Liver (tissue), 8 donors: ENCODE measurements at regions not wholly inside any gene's neighbourhood (a gene's known extent, or its start where the extent isn't known, plus 50 kb on each side); places are given as distances from the start of the nearest gene placed in this dataset.

Source experiments
- DNase-seq: peaks from one replicate; pipeline ENCODE4 v3.0.0-alpha.2; 2017; ENCODE audit warnings: low spot score
- H3K27ac ChIP-seq, 2 donors: one replicate each; pipeline ENCODE4 v1.7.0; 2013; ENCODE audit warnings: inconsistent platforms in 2 of 2, low read length in 2 of 2, control low read depth in 1 of 2, low read depth in 1 of 2, mild to moderate bottlenecking in 1 of 2
- H3K27me3 ChIP-seq, 4 donors: one replicate each; pipeline versions ENCODE4 v1.6.1 to v1.7.0; 2013; ENCODE audit warnings: low read length in 3 of 4, inconsistent platforms in 1 of 4, mild to moderate bottlenecking in 1 of 4, moderate library complexity in 1 of 4; ENCODE audit not compliant: control insufficient read depth in 4 of 4, insufficient read depth in 4 of 4
- H3K36me3 ChIP-seq, 4 donors: one replicate each; pipeline versions ENCODE4 v1.6.1 to v1.7.0; 2013; ENCODE audit warnings: low read length in 3 of 4, mild to moderate bottlenecking in 3 of 4, low read depth in 1 of 4, moderate library complexity in 1 of 4; ENCODE audit not compliant: control insufficient read depth in 4 of 4, insufficient read depth in 3 of 4
- H3K4me1 ChIP-seq, 4 donors: one replicate each; pipeline versions ENCODE4 v1.6.1 to v1.7.0; 2013; ENCODE audit warnings: low read length in 3 of 4, mild to moderate bottlenecking in 3 of 4, moderate library complexity in 1 of 4; ENCODE audit not compliant: control insufficient read depth in 4 of 4, insufficient read depth in 4 of 4
- H3K4me3 ChIP-seq, 3 donors: one replicate each; pipeline versions ENCODE4 v1.6.1 to v1.7.0; 2013; ENCODE audit warnings: low read length in 3 of 3, control low read depth in 1 of 3, low read depth in 1 of 3, mild to moderate bottlenecking in 1 of 3
- H3K9ac ChIP-seq, 2 donors: one replicate each; pipeline ENCODE4 v1.7.0; 2013; ENCODE audit warnings: low read length in 2 of 2, mild to moderate bottlenecking in 2 of 2, moderate library complexity in 2 of 2, control low read depth in 1 of 2, low read depth in 1 of 2
- H3K9me3 ChIP-seq, 4 donors: one replicate each; pipeline versions ENCODE4 v1.6.1 to v1.7.0; 2013; ENCODE audit warnings: low read length in 3 of 4; ENCODE audit not compliant: control insufficient read depth in 4 of 4
- FOXA1 ChIP-seq: IDR thresholded peaks from 2 replicates; pipeline ENCODE4 v1.6.1; 2016; ENCODE audit warnings: antibody characterized with exemption
- FOXA2 ChIP-seq: IDR thresholded peaks from 2 replicates; pipeline ENCODE4 v1.6.1; 2016; ENCODE audit warnings: antibody characterized with exemption
- GABPA ChIP-seq, 2 donors: IDR thresholded peaks in 1 of 2; conservative IDR thresholded peaks in 1 of 2; 2 replicates each; pipeline ENCODE4 v1.6.1; 2016; ENCODE audit warnings: antibody characterized with exemption in 2 of 2, mild to moderate bottlenecking in 1 of 2, moderate library complexity in 1 of 2
- HNF4A ChIP-seq, 2 donors: conservative IDR thresholded peaks; 2 replicates each; pipeline ENCODE4 v1.6.1; 2016; ENCODE audit warnings: antibody characterized with exemption in 2 of 2, mild to moderate bottlenecking in 2 of 2
- HNF4G ChIP-seq: IDR thresholded peaks from 2 replicates; pipeline ENCODE4 v1.6.1; 2016; ENCODE audit warnings: antibody characterized with exemption
- JUND ChIP-seq, 2 donors: IDR thresholded peaks; 2 replicates each; pipeline ENCODE4 v1.6.1; 2016; ENCODE audit warnings: antibody characterized with exemption in 2 of 2
- NR2F2 ChIP-seq: IDR thresholded peaks from 2 replicates; pipeline ENCODE4 v1.6.1; 2016; ENCODE audit warnings: antibody characterized with exemption
- RXRA ChIP-seq, 2 donors: IDR thresholded peaks; 2 replicates each; pipeline ENCODE4 v1.6.1; 2017 to 2018; ENCODE audit warnings: antibody characterized with exemption in 2 of 2, mild to moderate bottlenecking in 1 of 2
- SP1 ChIP-seq: IDR thresholded peaks from 2 replicates; pipeline ENCODE4 v1.6.1; 2018; ENCODE audit warnings: antibody characterized with exemption, mild to moderate bottlenecking
- TAF1 ChIP-seq: conservative IDR thresholded peaks from 2 replicates; pipeline ENCODE4 v1.6.1; 2016; ENCODE audit warnings: antibody characterized with exemption, mild to moderate bottlenecking
- YY1 ChIP-seq: IDR thresholded peaks from 2 replicates; pipeline ENCODE4 v1.6.1; 2016; ENCODE audit warnings: antibody characterized with exemption, mild to moderate bottlenecking
- WGBS: extraction: QIAGEN DNeasy Blood & Tissue Kit; methylation state at CpG from one replicate; pipeline ENCODE4 v1.1.7; 2013; 5-methylcytosine and 5-hydroxymethylcytosine counted together
- TF ChIP-seq, protein P1 (sequence below): fragments of 150-350 bp; IDR thresholded peaks from 2 replicates; pipeline ENCODE4 v1.5.1; 2017; ENCODE audit warnings: improper control_type of control experiment, low read depth, low read length; ENCODE audit not compliant: missing input control
- TF ChIP-seq, protein P2 (sequence below): IDR thresholded peaks from 2 replicates; pipeline ENCODE4 v1.6.1; 2016; ENCODE audit warnings: antibody characterized with exemption
- TF ChIP-seq, protein P3 (sequence below): IDR thresholded peaks from 2 replicates; pipeline ENCODE4 v1.6.1; 2016; ENCODE audit warnings: antibody characterized with exemption
- TF ChIP-seq, protein P4 (sequence below): IDR thresholded peaks from 2 replicates; pipeline ENCODE4 v1.6.1; 2016; ENCODE audit warnings: antibody characterized with exemption
- TF ChIP-seq, protein P5 (sequence below): IDR thresholded peaks from 2 replicates; pipeline ENCODE4 v1.6.1; 2016; ENCODE audit warnings: antibody characterized with exemption, mild to moderate bottlenecking
- donor health status: healthy.
- donor health status: healthy.
- donor health status: healthy.
- donor health status: healthy.
- donor health status: healthy.

DNA sequence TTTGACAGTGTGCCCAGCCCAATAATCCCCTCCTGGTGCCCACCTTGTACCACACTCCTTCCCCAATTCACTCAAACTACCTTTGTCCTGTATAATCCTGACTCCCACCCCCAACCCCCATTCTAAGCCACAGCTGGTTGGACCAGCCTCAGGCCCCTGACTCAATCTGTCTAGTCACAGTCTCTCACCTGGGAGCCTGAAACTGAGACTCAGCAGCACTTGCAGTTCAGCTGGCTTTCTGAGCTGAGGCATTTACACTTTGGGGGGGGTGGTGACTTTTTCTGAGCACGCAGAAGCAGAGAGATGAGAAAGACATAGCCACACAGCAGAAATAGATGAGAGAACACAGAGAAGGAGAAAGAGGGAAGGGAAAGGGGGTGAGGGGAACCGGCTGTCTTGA, 247.3 kb downstream of the MAN2A1 start:
- H3K9me3 ChIP-seq, result peaks cover 0 to 2% (median 0%) of the 10 kb centered on the region in 4 donors
- H3K27me3 ChIP-seq, result no peaks in the 10 kb centered on the region
- no peak for DNase-seq
- no peak overlapping the region for H3K9ac ChIP-seq
- no peaks in the 10 kb centered on the region for H3K36me3 ChIP-seq
- H3K4me3 ChIP-seq, result no peak overlapping the region
- WGBS, result 77% methylated on average over 2 of the region's 2 CpGs
- TF ChIP-seq, protein P1, sequence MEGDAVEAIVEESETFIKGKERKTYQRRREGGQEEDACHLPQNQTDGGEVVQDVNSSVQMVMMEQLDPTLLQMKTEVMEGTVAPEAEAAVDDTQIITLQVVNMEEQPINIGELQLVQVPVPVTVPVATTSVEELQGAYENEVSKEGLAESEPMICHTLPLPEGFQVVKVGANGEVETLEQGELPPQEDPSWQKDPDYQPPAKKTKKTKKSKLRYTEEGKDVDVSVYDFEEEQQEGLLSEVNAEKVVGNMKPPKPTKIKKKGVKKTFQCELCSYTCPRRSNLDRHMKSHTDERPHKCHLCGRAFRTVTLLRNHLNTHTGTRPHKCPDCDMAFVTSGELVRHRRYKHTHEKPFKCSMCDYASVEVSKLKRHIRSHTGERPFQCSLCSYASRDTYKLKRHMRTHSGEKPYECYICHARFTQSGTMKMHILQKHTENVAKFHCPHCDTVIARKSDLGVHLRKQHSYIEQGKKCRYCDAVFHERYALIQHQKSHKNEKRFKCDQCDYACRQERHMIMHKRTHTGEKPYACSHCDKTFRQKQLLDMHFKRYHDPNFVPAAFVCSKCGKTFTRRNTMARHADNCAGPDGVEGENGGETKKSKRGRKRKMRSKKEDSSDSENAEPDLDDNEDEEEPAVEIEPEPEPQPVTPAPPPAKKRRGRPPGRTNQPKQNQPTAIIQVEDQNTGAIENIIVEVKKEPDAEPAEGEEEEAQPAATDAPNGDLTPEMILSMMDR, result no peak
- TF ChIP-seq FOXA2 (no peak), SP1 (no peak), FOXA1 (no peak), HNF4A (conservative IDR thresholded peaks at IDR 0.05) (no peak), YY1 (no peak)
- TF ChIP-seq, protein P2, sequence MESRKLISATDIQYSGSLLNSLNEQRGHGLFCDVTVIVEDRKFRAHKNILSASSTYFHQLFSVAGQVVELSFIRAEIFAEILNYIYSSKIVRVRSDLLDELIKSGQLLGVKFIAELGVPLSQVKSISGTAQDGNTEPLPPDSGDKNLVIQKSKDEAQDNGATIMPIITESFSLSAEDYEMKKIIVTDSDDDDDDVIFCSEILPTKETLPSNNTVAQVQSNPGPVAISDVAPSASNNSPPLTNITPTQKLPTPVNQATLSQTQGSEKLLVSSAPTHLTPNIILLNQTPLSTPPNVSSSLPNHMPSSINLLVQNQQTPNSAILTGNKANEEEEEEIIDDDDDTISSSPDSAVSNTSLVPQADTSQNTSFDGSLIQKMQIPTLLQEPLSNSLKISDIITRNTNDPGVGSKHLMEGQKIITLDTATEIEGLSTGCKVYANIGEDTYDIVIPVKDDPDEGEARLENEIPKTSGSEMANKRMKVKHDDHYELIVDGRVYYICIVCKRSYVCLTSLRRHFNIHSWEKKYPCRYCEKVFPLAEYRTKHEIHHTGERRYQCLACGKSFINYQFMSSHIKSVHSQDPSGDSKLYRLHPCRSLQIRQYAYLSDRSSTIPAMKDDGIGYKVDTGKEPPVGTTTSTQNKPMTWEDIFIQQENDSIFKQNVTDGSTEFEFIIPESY, result no peak
- no peaks in the 10 kb centered on the region for H3K4me1 ChIP-seq
- no peak overlapping the region for H3K27ac ChIP-seq

DNA sequence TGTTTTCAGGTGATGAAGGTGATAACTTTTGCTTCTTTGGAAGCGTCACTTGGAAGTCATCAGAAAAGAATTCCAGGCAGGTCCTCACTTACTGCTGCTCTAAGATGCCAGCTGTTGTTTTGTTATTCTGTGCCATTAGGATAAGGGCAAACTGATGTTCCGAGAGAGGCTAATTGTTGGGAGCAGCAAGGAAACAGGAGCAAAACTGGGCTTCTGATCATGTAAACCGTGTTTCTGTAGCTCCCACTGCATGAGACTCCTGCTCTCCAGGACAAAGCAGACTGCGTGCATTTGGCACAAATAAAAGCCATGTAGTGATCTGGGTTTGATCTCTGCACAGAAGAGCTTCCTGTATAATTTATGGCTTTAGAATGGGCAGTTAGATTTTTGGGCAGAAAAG, 248.2 kb downstream of the MAN2A1 start:
- Histone ChIP-seq H3K4me3 (no peak overlapping the region), H3K36me3 (no peaks in the 10 kb centered on the region), H3K4me1 (no peaks in the 10 kb centered on the region), H3K27ac (no peak overlapping the region), H3K27me3 (no peaks in the 10 kb centered on the region), H3K9ac (no peak overlapping the region), H3K9me3 (peaks cover 0 to 2% (median 0%) of the 10 kb centered on the region in 4 donors)
- TF ChIP-seq TAF1 (no peak), JUND (IDR thresholded peaks at IDR 0.05) (no peak), FOXA1 (no peak), RXRA (IDR thresholded peaks at IDR 0.05) (no peak), NR2F2 (no peak), YY1 (no peak), FOXA2 (no peak), SP1 (no peak), HNF4A (conservative IDR thresholded peaks at IDR 0.05) (no peak), HNF4G (no peak), GABPA (IDR thresholded peaks at IDR 0.05 in 1 of 2, conservative IDR thresholded peaks at IDR 0.05 in 1 of 2) (no peak)
- TF ChIP-seq, protein P2, result no peak
- TF ChIP-seq, protein P3, sequence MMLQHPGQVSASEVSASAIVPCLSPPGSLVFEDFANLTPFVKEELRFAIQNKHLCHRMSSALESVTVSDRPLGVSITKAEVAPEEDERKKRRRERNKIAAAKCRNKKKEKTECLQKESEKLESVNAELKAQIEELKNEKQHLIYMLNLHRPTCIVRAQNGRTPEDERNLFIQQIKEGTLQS, result no peak
- TF ChIP-seq, protein P4, sequence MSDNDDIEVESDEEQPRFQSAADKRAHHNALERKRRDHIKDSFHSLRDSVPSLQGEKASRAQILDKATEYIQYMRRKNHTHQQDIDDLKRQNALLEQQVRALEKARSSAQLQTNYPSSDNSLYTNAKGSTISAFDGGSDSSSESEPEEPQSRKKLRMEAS, result no peak
- TF ChIP-seq, protein P5, sequence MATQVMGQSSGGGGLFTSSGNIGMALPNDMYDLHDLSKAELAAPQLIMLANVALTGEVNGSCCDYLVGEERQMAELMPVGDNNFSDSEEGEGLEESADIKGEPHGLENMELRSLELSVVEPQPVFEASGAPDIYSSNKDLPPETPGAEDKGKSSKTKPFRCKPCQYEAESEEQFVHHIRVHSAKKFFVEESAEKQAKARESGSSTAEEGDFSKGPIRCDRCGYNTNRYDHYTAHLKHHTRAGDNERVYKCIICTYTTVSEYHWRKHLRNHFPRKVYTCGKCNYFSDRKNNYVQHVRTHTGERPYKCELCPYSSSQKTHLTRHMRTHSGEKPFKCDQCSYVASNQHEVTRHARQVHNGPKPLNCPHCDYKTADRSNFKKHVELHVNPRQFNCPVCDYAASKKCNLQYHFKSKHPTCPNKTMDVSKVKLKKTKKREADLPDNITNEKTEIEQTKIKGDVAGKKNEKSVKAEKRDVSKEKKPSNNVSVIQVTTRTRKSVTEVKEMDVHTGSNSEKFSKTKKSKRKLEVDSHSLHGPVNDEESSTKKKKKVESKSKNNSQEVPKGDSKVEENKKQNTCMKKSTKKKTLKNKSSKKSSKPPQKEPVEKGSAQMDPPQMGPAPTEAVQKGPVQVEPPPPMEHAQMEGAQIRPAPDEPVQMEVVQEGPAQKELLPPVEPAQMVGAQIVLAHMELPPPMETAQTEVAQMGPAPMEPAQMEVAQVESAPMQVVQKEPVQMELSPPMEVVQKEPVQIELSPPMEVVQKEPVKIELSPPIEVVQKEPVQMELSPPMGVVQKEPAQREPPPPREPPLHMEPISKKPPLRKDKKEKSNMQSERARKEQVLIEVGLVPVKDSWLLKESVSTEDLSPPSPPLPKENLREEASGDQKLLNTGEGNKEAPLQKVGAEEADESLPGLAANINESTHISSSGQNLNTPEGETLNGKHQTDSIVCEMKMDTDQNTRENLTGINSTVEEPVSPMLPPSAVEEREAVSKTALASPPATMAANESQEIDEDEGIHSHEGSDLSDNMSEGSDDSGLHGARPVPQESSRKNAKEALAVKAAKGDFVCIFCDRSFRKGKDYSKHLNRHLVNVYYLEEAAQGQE, result no peak
- 83% methylated on average over 4 of the region's 4 CpGs for WGBS
- no peak for DNase-seq
